Upper lobe of left lung (tissue), 6 donors: ENCODE measurements at regions not wholly inside any gene's neighbourhood (a gene's known extent, or its start where the extent isn't known, plus 50 kb on each side); places are given as distances from the start of the nearest gene placed in this dataset.

ENCODE experiments used
- ATAC-seq, 2 donors: fragments of 200-7000 bp; cut with Tn5 transposase; one replicate each; pipeline ENCODE4 v1.9.1; 2022; ENCODE audit warnings: mild to moderate bottlenecking in 2 of 2, moderate library complexity in 2 of 2; ENCODE audit not compliant: low FRiP score in 2 of 2
- DNase-seq, 2 donors: peaks; one replicate each; pipeline ENCODE4 v3.0.0-alpha.2; 2019 to 2020
- H3K27ac ChIP-seq, 4 donors: fragments of 200-600 bp; sonication (generic); one replicate each; pipeline ENCODE4 v1.5.1; 2016 to 2019
- H3K27me3 ChIP-seq, 4 donors: fragments of 200-600 bp; sonication (generic); one replicate each; pipeline ENCODE4 v1.5.1; 2017 to 2019
- H3K36me3 ChIP-seq, 4 donors: fragments of 200-600 bp; sonication (generic); one replicate each; pipeline ENCODE4 v1.5.1; 2016 to 2019
- H3K4me1 ChIP-seq, 4 donors: fragments of 200-600 bp; sonication (generic); one replicate each; pipeline ENCODE4 v1.5.1; 2018 to 2019
- H3K4me3 ChIP-seq, 4 donors: fragments of 200-600 bp; sonication (generic); one replicate each; pipeline ENCODE4 v1.5.1; 2017 to 2019; ENCODE audit warnings: mild to moderate bottlenecking in 2 of 4, moderate library complexity in 1 of 4
- H3K9me3 ChIP-seq, 4 donors: fragments of 200-600 bp; sonication (generic); one replicate each; pipeline ENCODE4 v1.5.1; 2018 to 2019
- CTCF ChIP-seq, 6 experiments: fragments of 450-650 bp in 4 of 6; fragments of 200-600 bp in 2 of 6; sonication (generic) in 2 of 6; IDR thresholded peaks; one replicate each; pipeline ENCODE4 v1.5.1; 2016 to 2019; ENCODE audit warnings: antibody characterized with exemption in 6 of 6
- EP300 ChIP-seq, 4 donors: sonication (generic); formaldehyde crosslinking; IDR thresholded peaks; one replicate each; pipeline ENCODE4 v1.5.1; 2017; ENCODE audit warnings: antibody characterized with exemption in 4 of 4, control low read depth in 2 of 4
- POLR2A ChIP-seq, 4 donors: fragments of 450-650 bp; IDR thresholded peaks; one replicate each; pipeline ENCODE4 v1.5.1; 2016 to 2017; ENCODE audit warnings: antibody characterized with exemption in 4 of 4, mild to moderate bottlenecking in 2 of 4
- POLR2AphosphoS5 ChIP-seq, 2 donors: sonication (generic); formaldehyde crosslinking; IDR thresholded peaks; one replicate each; pipeline ENCODE4 v1.5.1; 2017; ENCODE audit warnings: antibody characterized with exemption in 2 of 2
- WGBS, 2 donors: methylation state at CpG; one replicate each; pipeline ENCODE4 v1.1.5; 2017 to 2018; 5-methylcytosine and 5-hydroxymethylcytosine counted together
- donor health status: DM: no; HTN: no; CAD: no; lungs with moderate emphysema.
- donor health status: DM: no; HTN: yes; CAD: no; lungs with severe emphysema.

DNA sequence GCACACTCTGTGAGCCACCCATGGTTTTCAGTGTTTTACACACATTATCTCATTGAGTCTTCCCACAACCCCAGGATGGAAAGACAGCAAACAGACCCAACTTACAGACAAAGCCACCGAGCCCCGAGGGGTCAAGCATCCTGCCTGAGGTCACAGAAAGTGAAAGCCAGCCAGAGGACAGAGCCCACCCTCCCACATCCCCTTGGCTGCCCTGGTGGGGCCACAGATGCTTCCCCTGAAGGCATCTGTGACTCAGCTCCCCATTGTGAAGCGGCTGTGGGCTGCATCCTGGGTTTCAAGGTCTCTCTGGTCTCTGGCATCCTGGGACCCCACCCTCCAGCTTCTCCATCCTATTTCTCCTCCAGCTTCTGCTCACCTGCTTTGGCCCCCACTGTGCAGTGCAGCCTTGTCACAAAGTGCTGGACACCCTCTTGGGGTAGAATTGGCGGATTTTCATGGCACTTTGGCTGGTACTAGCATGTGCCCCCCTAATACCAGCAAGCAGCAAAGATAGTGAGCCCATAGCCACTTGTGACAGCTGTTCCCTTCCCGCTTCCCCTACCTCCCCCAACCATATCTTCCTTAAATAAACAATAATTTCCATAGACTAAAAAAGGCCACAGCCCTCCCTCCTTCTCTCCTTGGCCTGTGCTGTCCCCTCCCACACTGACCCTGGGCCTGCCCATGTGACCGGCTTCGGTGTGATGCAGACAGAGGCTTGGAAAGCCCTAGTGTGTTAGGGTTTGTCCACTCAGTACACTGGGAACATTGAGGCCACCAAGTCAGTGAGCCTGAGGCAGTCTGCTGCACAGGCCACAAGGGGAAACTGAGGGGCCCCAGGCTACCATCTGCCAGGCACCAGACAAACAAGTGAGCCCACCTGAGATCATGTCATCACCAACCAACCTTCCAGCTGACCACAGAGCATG lies 53.9 kb upstream of the SHISAL1 start:
- no peaks in the 10 kb centered on the region for H3K36me3 ChIP-seq
- DNase-seq, result no peak
- TF ChIP-seq EP300 (IDR thresholded peaks at IDR 0.05) (no peak), POLR2A (IDR thresholded peaks at IDR 0.05) (no peak), CTCF (IDR thresholded peaks at IDR 0.05) (no peak), POLR2AphosphoS5 (IDR thresholded peaks at IDR 0.05) (no peak)
- WGBS, 2 donors, result 54 to 65% methylated on average over 3 to 7 of the region's 7 CpGs
- H3K27me3 ChIP-seq, result no peaks in the 10 kb centered on the region
- H3K4me1 ChIP-seq, result peaks cover 0 to 15% (median 14%) of the 10 kb centered on the region in 4 donors
- H3K4me3 ChIP-seq, result no peak overlapping the region
- ATAC-seq, result no peak
- H3K9me3 ChIP-seq, result no peaks in the 10 kb centered on the region
- H3K27ac ChIP-seq, result no peak overlapping the region

- Histone ChIP-seq H3K36me3 (no peaks in the 10 kb centered on the region), H3K4me1 (peaks cover 0 to 15% (median 15%) of the 10 kb centered on the region in 4 donors), H3K27ac (no peak overlapping the region), H3K27me3 (no peaks in the 10 kb centered on the region), H3K4me3 (no peak overlapping the region), H3K9me3 (no peaks in the 10 kb centered on the region)
- 71 to 74% methylated on average over 9 of the region's 9 CpGs for WGBS, 2 donors
- ATAC-seq (no peak), DNase-seq (no peak)
- TF ChIP-seq CTCF (IDR thresholded peaks at IDR 0.05) (no peak), POLR2AphosphoS5 (IDR thresholded peaks at IDR 0.05) (no peak), EP300 (IDR thresholded peaks at IDR 0.05) (no peak)
Observed at GRCh38 chr22:44365832-44366231, 53.1 kb upstream of the SHISAL1 start.

- WGBS, 2 donors, result 79 to 82% methylated on average over 5 to 9 of the region's 9 CpGs
- TF ChIP-seq EP300 (IDR thresholded peaks at IDR 0.05), result no peak
- no peak for TF ChIP-seq CTCF (IDR thresholded peaks at IDR 0.05)
- TF ChIP-seq POLR2A (IDR thresholded peaks at IDR 0.05), result no peak
- TF ChIP-seq POLR2AphosphoS5 (IDR thresholded peaks at IDR 0.05), result no peak
- Histone ChIP-seq H3K27ac (no peak overlapping the region), H3K9me3 (no peaks in the 10 kb centered on the region), H3K27me3 (no peaks in the 10 kb centered on the region), H3K4me3 (no peak overlapping the region), H3K4me1 (peaks cover 0 to 19% (median 16%) of the 10 kb centered on the region in 4 donors), H3K36me3 (no peaks in the 10 kb centered on the region)
- no peak for ATAC-seq
- no peak for DNase-seq
Observed at GRCh38 chr22:44365191-44365590, 52.4 kb upstream of the SHISAL1 start.

- Histone ChIP-seq H3K27me3 (no peaks in the 10 kb centered on the region), H3K4me1 (peaks cover 0 to 20% (median 17%) of the 10 kb centered on the region in 4 donors), H3K9me3 (no peaks in the 10 kb centered on the region), H3K27ac (no peak overlapping the region), H3K4me3 (no peak overlapping the region), H3K36me3 (no peaks in the 10 kb centered on the region)
- TF ChIP-seq EP300 (IDR thresholded peaks at IDR 0.05) (no peak), POLR2A (IDR thresholded peaks at IDR 0.05) (no peak), CTCF (IDR thresholded peaks at IDR 0.05) (no peak), POLR2AphosphoS5 (IDR thresholded peaks at IDR 0.05) (no peak)
- ATAC-seq (peak in 1 of 2 donors; percentile 67), DNase-seq (no peak)
- 70 to 73% methylated on average over 11 to 12 of the region's 12 CpGs for WGBS, 2 donors
Observed at GRCh38 chr22:44364751-44365130, 52.0 kb upstream of the SHISAL1 start.
